GM12878 (cell line): ENCODE measurements at regions not wholly inside any gene's neighbourhood (a gene's known extent, or its start where the extent isn't known, plus 50 kb on each side); places are given as distances from the start of the nearest gene placed in this dataset.

Experiments used
- ATAC-seq: fragments of 200-7000 bp; cut with Tn5 transposase; 3 replicates; pipeline ENCODE4 v1.9.1; 2020; ENCODE audit warnings: mild to moderate bottlenecking, moderate library complexity
- BruUV-seq: library from RNA; stranded (reverse); fragments of 400-500 nt; replicated peaks from 2 replicates; lab custom pipeline; 2021; lab: Mats Ljungman, UMichigan
- CTCF ChIA-PET: fragments of 300-600 bp; sonication (Branson Sonifier 250); formaldehyde crosslinking; extraction: SDS; loops from one replicate; lab custom pipeline; 2021; ENCODE audit warnings: inconsistent platforms; lab: Yijun Ruan, JAX
- POLR2A ChIA-PET: fragments of 350-600 bp; formaldehyde crosslinking; extraction: SDS; loops from one replicate; lab custom pipeline; 2021; ENCODE audit warnings: inconsistent platforms; lab: Charles Lee
- RAD21 ChIA-PET: fragments of 300-600 bp; sonication (Branson Sonifier 250); formaldehyde crosslinking; loops from one replicate; lab custom pipeline; 2023; ENCODE audit warnings: antibody characterized with exemption; ENCODE audit not compliant: unreplicated experiment; lab: Charles Lee
- SMC1A ChIA-PET: fragments of 300-600 bp; sonication (Branson Sonifier 250); formaldehyde crosslinking; loops from one replicate; lab custom pipeline; 2023; ENCODE audit not compliant: unreplicated experiment, uncharacterized antibody; lab: Charles Lee
- DNase-seq: peaks from one replicate; pipeline ENCODE4 v3.0.0-alpha.2; 2011; ENCODE audit warnings: low read depth, low spot score
- FAIRE-seq: peaks from 3 replicates; lab custom pipeline; 2011; peaks lifted over from hg19 to GRCh38; lab: Jason Lieb, UNC
- H2AFZ ChIP-seq: 2 replicates; pipeline ENCODE4 v1.6.0; 2011; ENCODE audit warnings: low read depth, low read length, control low read depth; ENCODE audit not compliant: control insufficient read depth
- H3K27ac ChIP-seq: 2 replicates; pipeline ENCODE4 v1.5.1; 2011; ENCODE audit warnings: control low read depth; ENCODE audit not compliant: control insufficient read depth, insufficient read depth
- H3K27me3 ChIP-seq, 2 experiments: replicated peaks in 1 of 2; 2 replicates each; pipeline versions ENCODE4 v1.6.0 to v1.6.1; 2011; ENCODE audit warnings: low read length in 1 of 2; ENCODE audit not compliant: control insufficient read depth in 2 of 2, insufficient read depth in 2 of 2
- H3K36me3 ChIP-seq, 2 experiments: 2 replicates each; pipeline ENCODE4 v1.5.1; 2011; ENCODE audit warnings: low read length in 1 of 2; ENCODE audit not compliant: control insufficient read depth in 2 of 2, insufficient read depth in 2 of 2
- H3K4me1 ChIP-seq: 2 replicates; pipeline ENCODE4 v1.6.1; 2011; ENCODE audit warnings: mild to moderate bottlenecking, low read length, moderate library complexity, mixed read lengths; ENCODE audit not compliant: control insufficient read depth, insufficient read depth
- H3K4me2 ChIP-seq: 2 replicates; pipeline ENCODE4 v1.6.0; 2011; ENCODE audit warnings: control low read depth; ENCODE audit not compliant: control insufficient read depth, insufficient read depth
- H3K4me3 ChIP-seq: fragments of 200-600 bp; sonication (generic); 2 replicates; pipeline ENCODE4 v1.5.1; 2016
- H3K79me2 ChIP-seq: 2 replicates; pipeline ENCODE4 v1.6.0; 2011; ENCODE audit warnings: low read length; ENCODE audit not compliant: control insufficient read depth, insufficient read depth
- H3K9ac ChIP-seq: 2 replicates; pipeline ENCODE4 v1.8.0; 2011; ENCODE audit warnings: low read length, control low read depth, mixed read lengths; ENCODE audit not compliant: control insufficient read depth, insufficient read depth
- H3K9me3 ChIP-seq: replicated peaks from 3 replicates; pipeline ENCODE4 v1.5.1; 2011; ENCODE audit warnings: mild to moderate bottlenecking, low read length; ENCODE audit not compliant: control insufficient read depth, insufficient read depth
- H4K20me1 ChIP-seq: 2 replicates; pipeline ENCODE4 v1.6.0; 2011; ENCODE audit not compliant: control insufficient read depth, insufficient read depth
- CHD1 ChIP-seq: IDR thresholded peaks from 2 replicates; pipeline ENCODE4 v1.6.1; 2012; ENCODE audit warnings: low read depth, low read length, improper control_type of control experiment
- CREB1 ChIP-seq: IDR thresholded peaks from 2 replicates; pipeline ENCODE4 v1.6.1; 2012; ENCODE audit warnings: low read depth, mild to moderate bottlenecking, inconsistent platforms
- EGR1 ChIP-seq, 2 experiments: IDR thresholded peaks; 1 replicate in 1 of 2; 2 replicates in 1 of 2; pipeline ENCODE4 v1.6.1; 2011 to 2012; ENCODE audit warnings: low read depth in 2 of 2, low read length in 2 of 2, borderline replicate concordance in 1 of 2, mild to moderate bottlenecking in 1 of 2, moderate library complexity in 1 of 2
- GATAD2B ChIP-seq: fragments of 450-650 bp; conservative IDR thresholded peaks from 2 replicates; pipeline ENCODE4 v1.6.1; 2017; ENCODE audit warnings: low read depth, mild to moderate bottlenecking, moderate library complexity
- HDAC2 ChIP-seq: fragments of 200-600 bp; sonication (generic); IDR thresholded peaks from 2 replicates; pipeline ENCODE4 v1.6.1; 2017
- HDAC6 ChIP-seq: fragments of 200-600 bp; sonication (generic); IDR thresholded peaks from one replicate; pipeline ENCODE4 v1.8.0; 2017; ENCODE audit warnings: antibody characterized with exemption; ENCODE audit not compliant: unreplicated experiment
- IRF5 ChIP-seq: fragments of 450-650 bp; IDR thresholded peaks from 2 replicates; pipeline ENCODE4 v1.6.1; 2017; ENCODE audit warnings: borderline replicate concordance
- MEF2B ChIP-seq: fragments of 450-650 bp; IDR thresholded peaks from 2 replicates; pipeline ENCODE4 v1.6.1; 2018; ENCODE audit warnings: mild to moderate bottlenecking, moderate library complexity; ENCODE audit not compliant: partially characterized antibody, poor library complexity, severe bottlenecking
- NRF1 ChIP-seq: conservative IDR thresholded peaks from 2 replicates; pipeline ENCODE4 v1.6.1; 2011; ENCODE audit warnings: mild to moderate bottlenecking, low read depth, low read length, improper control_type of control experiment
- REST ChIP-seq: IDR thresholded peaks from 2 replicates; pipeline ENCODE4 v1.6.1; 2012; ENCODE audit warnings: mild to moderate bottlenecking, low read depth, low read length
- RUNX3 ChIP-seq: IDR thresholded peaks from 2 replicates; pipeline ENCODE4 v1.6.1; 2012; ENCODE audit warnings: low read length, inconsistent platforms
- SP1 ChIP-seq: IDR thresholded peaks from one replicate; pipeline ENCODE4 v1.6.1; 2011; ENCODE audit warnings: low read depth, low read length
- SRF ChIP-seq, 2 experiments: IDR thresholded peaks; 2 replicates each; pipeline ENCODE4 v1.6.1; 2011; ENCODE audit warnings: low read depth in 2 of 2, low read length in 2 of 2, mild to moderate bottlenecking in 1 of 2, moderate library complexity in 1 of 2
- TCF3 ChIP-seq: IDR thresholded peaks from 2 replicates; pipeline ENCODE4 v1.6.1; 2012; ENCODE audit warnings: low read depth, mild to moderate bottlenecking, low read length, borderline replicate concordance; ENCODE audit not compliant: insufficient read depth
- WRNIP1 ChIP-seq: IDR thresholded peaks from 2 replicates; pipeline ENCODE4 v1.6.1; 2011; ENCODE audit warnings: low read depth, low read length, improper control_type of control experiment, borderline replicate concordance
- ZBTB33 ChIP-seq: fragments of 450-650 bp; IDR thresholded peaks from 2 replicates; pipeline ENCODE4 v1.6.1; 2017; ENCODE audit warnings: mild to moderate bottlenecking
- ZNF217 ChIP-seq: fragments of 450-650 bp; IDR thresholded peaks from 2 replicates; pipeline ENCODE4 v1.6.1; 2017; ENCODE audit warnings: antibody characterized with exemption, mild to moderate bottlenecking
- WGBS: methylation state at CpG from one replicate; pipeline ENCODE4 v1.1.6; 2016; ENCODE audit warnings: low lambda C conversion rate; ENCODE audit not compliant: insufficient replicate concordance, insufficient coverage; ENCODE audit errors: missing lambda C conversion rate; 5-methylcytosine and 5-hydroxymethylcytosine counted together
- in situ Hi-C: fragments of 300-500 bp; cut with MboI; formaldehyde crosslinking; loops from 9 replicates; pipeline ENCODE4 v1.14.3; 2018; ENCODE audit warnings: mixed read lengths
- intact Hi-C: fragments of 100-400 bp; cut with micrococcal nuclease; formaldehyde crosslinking; loops from one replicate; pipeline ENCODE4 v1.14.2; 2022; ENCODE audit not compliant: unreplicated experiment

- TF ChIP-seq ZBTB33: no peak
- TF ChIP-seq ZNF217: no peak
- no peak for TF ChIP-seq HDAC6
- no peak for TF ChIP-seq SRF (IDR thresholded peaks at IDR 0.05; ENCODE audit: low read depth in 2 of 2, low read length in 2 of 2)
- no peak for TF ChIP-seq RUNX3
- TF ChIP-seq, all 136 proteins: peak for 0
These were observed 330.5 kb upstream of the SPANXN1 start (continued) for GRCh38 chrX:144916785-144917184.

- POLR2A ChIA-PET: no interaction called here
- no peak for ATAC-seq
- TF ChIP-seq TCF3: no peak
- no peak for TF ChIP-seq HDAC2
- no peak for TF ChIP-seq NRF1
- no peak for TF ChIP-seq EGR1 (IDR thresholded peaks at IDR 0.05; ENCODE audit: borderline replicate concordance in 1 of 2, low read depth in 2 of 2, low read length in 2 of 2)
- TF ChIP-seq CREB1: no peak
- no peak for TF ChIP-seq SP1
- no peak for TF ChIP-seq WRNIP1
- TF ChIP-seq GATAD2B: no peak
- no peak for TF ChIP-seq MEF2B
- TF ChIP-seq CHD1: no peak
- TF ChIP-seq ZNF217: no peak
- no peak for TF ChIP-seq REST
- TF ChIP-seq IRF5: no peak
These were observed 328.4 kb upstream of the SPANXN1 start for GRCh38 chrX:144918936-144919335.

More at GRCh38 chrX:144918936-144919335, 328.4 kb upstream of the SPANXN1 start:
- SMC1A ChIA-PET: no interaction called here
- 24% methylated on average over 4 of the region's 4 CpGs for WGBS
- no peak for DNase-seq
- BruUV-seq: no TSS peak
- Histone ChIP-seq H3K79me2 (no peaks in the 10 kb centered on the region), H3K36me3 (no peaks in the 10 kb centered on the region), H3K4me2 (no peak overlapping the region), H3K27me3 (no peaks in the 10 kb centered on the region), H3K4me3 (no peak overlapping the region), H3K4me1 (no peaks in the 10 kb centered on the region), H3K9ac (no peak overlapping the region), H4K20me1 (no peaks in the 10 kb centered on the region), H2AFZ (no peak overlapping the region), H3K27ac (no peak overlapping the region), H3K9me3 (no peaks in the 10 kb centered on the region)
- intact Hi-C loops (no loop called here), in situ Hi-C loops (no loop called here)
- RAD21 ChIA-PET: no interaction called here
- no peak for FAIRE-seq
- CTCF ChIA-PET: interaction anchor here (1.6 kb wide), 1 partner anchor 16 kb away, joined by 5 read pairs; no protein-coding TSS in a partner anchor
